GM10266 (cell line): ENCODE measurements at regions not wholly inside any gene's neighbourhood (a gene's known extent, or its start where the extent isn't known, plus 50 kb on each side); places are given as distances from the start of the nearest gene placed in this dataset.
"Not testable (repeated sequence)": the region's sequence is repeated elsewhere in the genome, so short reads cannot be mapped to it uniquely, and the experiment has no call there.

Experiments used
- DNase-seq: peaks from one replicate; pipeline ENCODE4 v3.0.0; 2012; ENCODE audit errors: extremely low spot score
- TF ChIP-seq, protein P1 (sequence below): IDR thresholded peaks from 2 replicates; pipeline ENCODE4 v1.5.1; 2012; ENCODE audit warnings: mild to moderate bottlenecking, low read depth; ENCODE audit not compliant: control insufficient read depth, insufficient read depth; ENCODE audit errors: missing control alignments

GRCh38 chr13:70755456-70755855 lies 647.2 kb upstream of the KLHL1 start:
- TF ChIP-seq, protein P1, sequence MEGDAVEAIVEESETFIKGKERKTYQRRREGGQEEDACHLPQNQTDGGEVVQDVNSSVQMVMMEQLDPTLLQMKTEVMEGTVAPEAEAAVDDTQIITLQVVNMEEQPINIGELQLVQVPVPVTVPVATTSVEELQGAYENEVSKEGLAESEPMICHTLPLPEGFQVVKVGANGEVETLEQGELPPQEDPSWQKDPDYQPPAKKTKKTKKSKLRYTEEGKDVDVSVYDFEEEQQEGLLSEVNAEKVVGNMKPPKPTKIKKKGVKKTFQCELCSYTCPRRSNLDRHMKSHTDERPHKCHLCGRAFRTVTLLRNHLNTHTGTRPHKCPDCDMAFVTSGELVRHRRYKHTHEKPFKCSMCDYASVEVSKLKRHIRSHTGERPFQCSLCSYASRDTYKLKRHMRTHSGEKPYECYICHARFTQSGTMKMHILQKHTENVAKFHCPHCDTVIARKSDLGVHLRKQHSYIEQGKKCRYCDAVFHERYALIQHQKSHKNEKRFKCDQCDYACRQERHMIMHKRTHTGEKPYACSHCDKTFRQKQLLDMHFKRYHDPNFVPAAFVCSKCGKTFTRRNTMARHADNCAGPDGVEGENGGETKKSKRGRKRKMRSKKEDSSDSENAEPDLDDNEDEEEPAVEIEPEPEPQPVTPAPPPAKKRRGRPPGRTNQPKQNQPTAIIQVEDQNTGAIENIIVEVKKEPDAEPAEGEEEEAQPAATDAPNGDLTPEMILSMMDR, result no peak
- no peak for DNase-seq

DNA sequence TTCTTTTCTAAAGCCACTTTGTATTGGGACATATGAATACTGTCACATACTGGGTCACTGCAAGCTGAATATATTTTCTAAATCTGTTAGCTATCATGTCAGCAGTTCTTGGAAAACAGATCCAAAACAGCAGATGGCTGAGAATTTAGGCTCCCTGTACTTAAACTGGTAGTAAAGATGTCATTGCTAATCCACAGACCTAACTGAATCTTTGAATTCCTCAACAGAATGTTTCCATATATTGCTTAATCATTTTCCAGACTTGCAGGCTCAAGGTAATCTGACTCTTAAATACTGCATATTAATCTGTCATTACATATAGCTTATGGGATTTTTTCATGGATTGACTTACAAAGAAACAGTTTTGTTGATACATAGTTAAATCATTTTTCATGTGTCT lies 639.0 kb upstream of the KLHL1 start:
- TF ChIP-seq, protein P1, result no peak
- no peak for DNase-seq

- not testable (repeated sequence) for DNase-seq
These were observed 638.2 kb upstream of the KLHL1 start for GRCh38 chr13:70746469-70746868.

GRCh38 chr13:70736622-70737317 lies 628.5 kb upstream of the KLHL1 start:
- TF ChIP-seq, protein P1, result no peak
- DNase-seq, result no peak

DNA sequence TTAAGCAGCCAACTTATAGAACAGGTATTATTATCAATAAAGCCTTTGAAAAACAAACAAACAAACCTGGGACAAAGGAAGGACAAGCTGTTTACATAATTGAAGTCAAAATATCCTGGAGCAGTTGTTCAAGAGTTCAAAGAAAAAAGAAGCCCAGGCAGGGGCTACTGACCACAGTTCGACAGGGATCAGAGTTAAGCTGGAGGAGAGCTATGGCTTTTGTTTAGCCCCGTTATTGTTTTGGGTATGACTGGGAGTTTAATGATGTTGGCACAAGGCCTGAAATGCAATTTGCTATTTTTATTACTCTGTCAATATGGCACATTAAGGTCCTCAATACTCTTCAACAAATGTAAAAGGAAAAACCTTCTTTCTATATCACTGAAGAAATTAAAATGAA lies 624.4 kb upstream of the KLHL1 start:
- no peak for DNase-seq
- TF ChIP-seq, protein P1, result no peak

DNA sequence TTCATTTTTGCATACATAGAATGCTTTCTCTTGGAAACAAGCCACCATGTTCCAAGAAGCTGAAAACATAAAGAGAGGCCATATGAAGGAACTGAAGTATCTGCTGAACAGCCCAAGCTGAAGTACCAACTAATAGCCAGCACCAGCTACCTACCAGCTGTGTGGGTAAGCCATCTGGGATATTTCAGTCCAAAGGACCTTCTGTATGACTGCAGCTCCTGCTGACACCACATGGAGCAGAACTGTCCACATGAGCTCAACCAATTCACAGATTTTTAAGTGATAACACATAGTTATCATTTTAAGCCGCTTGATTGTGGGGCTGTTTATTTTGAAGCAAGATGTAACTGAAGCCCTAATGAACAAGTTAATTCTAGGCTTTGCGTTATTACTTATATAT lies 621.1 kb upstream of the KLHL1 start:
- TF ChIP-seq, protein P1, result no peak
- DNase-seq, result no peak

DNA sequence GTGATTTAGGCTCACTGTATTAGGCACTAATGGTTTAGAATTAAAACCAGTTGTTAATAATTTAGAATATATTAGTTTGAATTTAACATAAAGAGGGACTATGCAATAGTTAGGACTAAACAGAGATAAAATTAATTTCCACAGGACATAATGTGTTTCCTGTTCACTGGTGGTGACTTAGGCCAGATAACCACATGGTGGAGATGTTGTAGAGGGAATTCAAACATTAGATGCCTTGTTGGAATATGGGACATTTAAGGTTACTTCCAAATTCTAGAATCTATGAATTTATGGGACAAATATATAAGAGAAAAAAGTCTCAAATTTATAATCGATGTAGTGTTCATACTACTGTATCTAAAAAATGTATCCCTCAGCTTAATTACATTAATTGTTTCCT lies 615.5 kb upstream of the KLHL1 start:
- TF ChIP-seq, protein P1, result no peak
- DNase-seq, result no peak

DNA sequence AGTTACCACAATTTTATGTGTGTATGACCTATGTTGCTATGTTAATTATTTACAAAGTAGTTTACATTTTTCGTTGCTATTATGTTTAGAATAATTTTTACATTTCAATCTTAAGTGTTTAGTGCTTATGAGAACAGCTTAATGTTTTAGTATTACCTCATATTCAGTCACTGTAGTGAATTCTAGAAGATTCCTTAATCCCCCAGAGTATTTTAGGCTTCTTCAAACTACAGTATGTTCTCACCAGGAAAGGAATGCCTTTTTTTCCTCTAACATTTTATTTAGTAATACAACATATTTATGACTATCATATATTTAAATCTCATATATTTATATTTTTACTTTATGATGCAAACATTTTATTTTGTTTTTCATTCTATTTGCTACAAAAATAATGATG lies 612.1 kb upstream of the KLHL1 start:
- TF ChIP-seq, protein P1, result no peak
- no peak for DNase-seq
